22Rv1 (cell line): ENCODE measurements at regions not wholly inside any gene's neighbourhood (a gene's known extent, or its start where the extent isn't known, plus 50 kb on each side); places are given as distances from the start of the nearest gene placed in this dataset.

ENCODE experiments used
- CTCF ChIP-seq: fragments of 450-650 bp; IDR thresholded peaks from 2 replicates; pipeline ENCODE4 v1.5.1; 2017; ENCODE audit warnings: mild to moderate bottlenecking
- ZFX ChIP-seq: fragments of 450-650 bp; IDR thresholded peaks from 2 replicates; pipeline ENCODE4 v1.6.1; 2017; ENCODE audit warnings: antibody characterized with exemption, borderline replicate concordance

- no peak for TF ChIP-seq CTCF
- TF ChIP-seq ZFX: no peak
Observed at GRCh38 chr6:99104218-99104617, 156.5 kb upstream of the FBXL4 start.
